Uterus (tissue), 2 donors: ENCODE measurements at regions not wholly inside any gene's neighbourhood (a gene's known extent, or its start where the extent isn't known, plus 50 kb on each side); places are given as distances from the start of the nearest gene placed in this dataset.

Experiments used
- POLR2A ChIP-seq, 2 donors: fragments of 450-650 bp; IDR thresholded peaks; one replicate each; pipeline ENCODE4 v1.6.1; 2016; ENCODE audit warnings: antibody characterized with exemption in 2 of 2, mild to moderate bottlenecking in 1 of 2, moderate library complexity in 1 of 2
- TF ChIP-seq, protein P1 (sequence below), 4 experiments: fragments of 200-600 bp in 2 of 4; fragments of 450-650 bp in 2 of 4; sonication (generic) in 2 of 4; IDR thresholded peaks; one replicate each; pipeline ENCODE4 v1.5.1; 2016 to 2019; ENCODE audit warnings: antibody characterized with exemption in 4 of 4, mild to moderate bottlenecking in 2 of 4, moderate library complexity in 1 of 4

DNA sequence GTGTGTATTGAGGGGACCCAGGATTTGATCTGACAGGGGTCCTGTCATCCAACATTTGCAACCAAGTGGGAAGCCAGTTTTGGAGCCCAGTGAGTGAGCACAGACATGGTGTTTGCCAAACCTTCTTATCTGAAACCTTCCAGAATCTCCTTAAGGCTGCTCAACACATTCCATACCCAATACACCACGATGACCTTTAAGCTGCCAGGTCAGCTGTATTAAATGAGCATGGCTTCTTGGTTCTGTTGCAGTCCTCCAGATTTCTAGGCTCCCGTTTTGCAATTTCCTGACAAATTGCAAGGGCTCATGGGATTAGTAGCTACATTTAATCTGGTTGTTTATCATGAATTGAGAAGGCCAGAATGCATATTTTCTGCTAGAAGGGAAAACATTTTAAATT is 124.2 kb upstream of the ATP10B start:
- TF ChIP-seq, protein P1, sequence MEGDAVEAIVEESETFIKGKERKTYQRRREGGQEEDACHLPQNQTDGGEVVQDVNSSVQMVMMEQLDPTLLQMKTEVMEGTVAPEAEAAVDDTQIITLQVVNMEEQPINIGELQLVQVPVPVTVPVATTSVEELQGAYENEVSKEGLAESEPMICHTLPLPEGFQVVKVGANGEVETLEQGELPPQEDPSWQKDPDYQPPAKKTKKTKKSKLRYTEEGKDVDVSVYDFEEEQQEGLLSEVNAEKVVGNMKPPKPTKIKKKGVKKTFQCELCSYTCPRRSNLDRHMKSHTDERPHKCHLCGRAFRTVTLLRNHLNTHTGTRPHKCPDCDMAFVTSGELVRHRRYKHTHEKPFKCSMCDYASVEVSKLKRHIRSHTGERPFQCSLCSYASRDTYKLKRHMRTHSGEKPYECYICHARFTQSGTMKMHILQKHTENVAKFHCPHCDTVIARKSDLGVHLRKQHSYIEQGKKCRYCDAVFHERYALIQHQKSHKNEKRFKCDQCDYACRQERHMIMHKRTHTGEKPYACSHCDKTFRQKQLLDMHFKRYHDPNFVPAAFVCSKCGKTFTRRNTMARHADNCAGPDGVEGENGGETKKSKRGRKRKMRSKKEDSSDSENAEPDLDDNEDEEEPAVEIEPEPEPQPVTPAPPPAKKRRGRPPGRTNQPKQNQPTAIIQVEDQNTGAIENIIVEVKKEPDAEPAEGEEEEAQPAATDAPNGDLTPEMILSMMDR (IDR thresholded peaks at IDR 0.05): no peak
- no peak for TF ChIP-seq POLR2A (IDR thresholded peaks at IDR 0.05)
